ENCODE measurements at regions not wholly inside any gene's neighbourhood (a gene's known extent, or its start where the extent isn't known, plus 50 kb on each side); places are given as distances from the start of the nearest gene placed in this dataset.

GRCh38 chr21:16517383-16517782 lies 787.6 kb downstream of the USP25 start:
- TF ChIP-seq POLR2AphosphoS5 (IDR thresholded peaks at IDR 0.05; ENCODE audit: borderline replicate concordance, low read depth, low read length) = no peak
- no peak for TF ChIP-seq EZH2 (IDR thresholded peaks at IDR 0.05)

Measured in SK-N-MC (cell line).